Loucy (cell line): ENCODE measurements at regions not wholly inside any gene's neighbourhood (a gene's known extent, or its start where the extent isn't known, plus 50 kb on each side); places are given as distances from the start of the nearest gene placed in this dataset.
"Not testable (repeated sequence)": the region's sequence is repeated elsewhere in the genome, so short reads cannot be mapped to it uniquely, and the experiment has no call there.

Source experiments
- CTCF ChIP-seq: fragments of 200-600 bp; sonication (generic); conservative IDR thresholded peaks from 2 replicates; pipeline ENCODE4 v1.5.1; 2014; ENCODE audit warnings: mild to moderate bottlenecking, antibody characterized with exemption, low read length
- EZH2phosphoT487 ChIP-seq: fragments of 200-600 bp; IDR thresholded peaks from 2 replicates; pipeline ENCODE4 v1.6.1; 2018; ENCODE audit warnings: antibody characterized with exemption, mild to moderate bottlenecking, moderate library complexity, borderline replicate concordance

- TF ChIP-seq CTCF, EZH2phosphoT487: not testable (repeated sequence)
Observed at GRCh38 chr4:8964201-8964788, 92.7 kb upstream of the HMX1 start.
